HG03066 (cell line): ENCODE measurements at regions not wholly inside any gene's neighbourhood (a gene's known extent, or its start where the extent isn't known, plus 50 kb on each side); places are given as distances from the start of the nearest gene placed in this dataset.
"Not testable (repeated sequence)": the region's sequence is repeated elsewhere in the genome, so short reads cannot be mapped to it uniquely, and the experiment has no call there.

ENCODE experiments used
- ATAC-seq: cut with Tn5 transposase; IDR thresholded peaks from one replicate; pipeline ENCODE4 v1.9.1; 2021; ENCODE audit warnings: low read depth; ENCODE audit not compliant: unreplicated experiment

GRCh38 chr20:30631261-30631789 is 626.1 kb upstream of the DEFB115 start:
- not testable (repeated sequence) for ATAC-seq

- not testable (repeated sequence) for ATAC-seq
Measured at GRCh38 chr20:30632773-30633172, 624.7 kb upstream of the DEFB115 start.

GRCh38 chr20:30641522-30641921 is 615.9 kb upstream of the DEFB115 start:
- ATAC-seq, result not testable (repeated sequence)

- ATAC-seq, result not testable (repeated sequence)
Measured at GRCh38 chr20:30660982-30661381, 596.5 kb upstream of the DEFB115 start.

- ATAC-seq, result not testable (repeated sequence)
Measured at GRCh38 chr20:30668418-30668817, 589.0 kb upstream of the DEFB115 start.

- not testable (repeated sequence) for ATAC-seq
Measured at GRCh38 chr20:30669330-30670029, 588.0 kb upstream of the DEFB115 start.

GRCh38 chr20:30671120-30671519 is 586.3 kb upstream of the DEFB115 start:
- not testable (repeated sequence) for ATAC-seq

- not testable (repeated sequence) for ATAC-seq
Measured at GRCh38 chr20:30675988-30676564, 581.4 kb upstream of the DEFB115 start.

- ATAC-seq, result not testable (repeated sequence)
Measured at GRCh38 chr20:30682236-30682635, 575.2 kb upstream of the DEFB115 start.

GRCh38 chr20:30712861-30713260 is 544.6 kb upstream of the DEFB115 start:
- not testable (repeated sequence) for ATAC-seq

- not testable (repeated sequence) for ATAC-seq
Measured at GRCh38 chr20:30719415-30720199, 537.9 kb upstream of the DEFB115 start.

- ATAC-seq, result not testable (repeated sequence)
Measured at GRCh38 chr20:30723511-30723910, 534.0 kb upstream of the DEFB115 start.

- not testable (repeated sequence) for ATAC-seq
Measured at GRCh38 chr20:30723934-30724687, 533.4 kb upstream of the DEFB115 start.

- ATAC-seq, result not testable (repeated sequence)
Measured at GRCh38 chr20:30724688-30725074, 532.8 kb upstream of the DEFB115 start.

GRCh38 chr20:30725188-30725587 is 532.3 kb upstream of the DEFB115 start:
- ATAC-seq, result not testable (repeated sequence)

GRCh38 chr20:30728271-30728885 is 529.1 kb upstream of the DEFB115 start:
- not testable (repeated sequence) for ATAC-seq
